Smooth muscle cell (in vitro differentiated cells): ENCODE measurements at regions not wholly inside any gene's neighbourhood (a gene's known extent, or its start where the extent isn't known, plus 50 kb on each side); places are given as distances from the start of the nearest gene placed in this dataset.

Experiments used
- DNase-seq: peaks from one replicate; lab custom pipeline; 2025; ENCODE audit not compliant: unreplicated experiment; lab: John Stamatoyannopoulos, UW
- H2AFZ ChIP-seq: fragments of 200-600 bp; sonication (generic); 2 replicates; pipeline ENCODE4 v1.6.0; 2016; ENCODE audit warnings: antibody characterized with exemption, low read depth, mild to moderate bottlenecking
- H3F3A ChIP-seq: fragments of 200-600 bp; sonication (generic); 2 replicates; pipeline ENCODE4 v1.6.0; 2017; ENCODE audit warnings: antibody characterized with exemption, low read depth
- H3K27ac ChIP-seq: fragments of 200-600 bp; sonication (generic); 2 replicates; pipeline ENCODE4 v1.5.1; 2016; ENCODE audit warnings: low read depth, mild to moderate bottlenecking
- H3K27me3 ChIP-seq: fragments of 200-600 bp; sonication (generic); 2 replicates; pipeline ENCODE4 v1.6.1; 2016; ENCODE audit warnings: low read depth, mild to moderate bottlenecking
- H3K36me3 ChIP-seq: fragments of 200-600 bp; sonication (generic); 2 replicates; pipeline ENCODE4 v1.5.1; 2016; ENCODE audit warnings: low read depth
- H3K4me1 ChIP-seq: fragments of 200-600 bp; sonication (generic); 2 replicates; pipeline ENCODE4 v1.5.1; 2016; ENCODE audit warnings: low read depth
- H3K4me2 ChIP-seq: fragments of 200-600 bp; sonication (generic); 2 replicates; pipeline ENCODE4 v1.6.0; 2016; ENCODE audit warnings: mild to moderate bottlenecking
- H3K4me3 ChIP-seq: fragments of 200-600 bp; sonication (generic); 2 replicates; pipeline ENCODE4 v1.5.1; 2016; ENCODE audit warnings: mild to moderate bottlenecking
- H3K79me2 ChIP-seq: fragments of 200-600 bp; sonication (generic); 2 replicates; pipeline ENCODE4 v1.6.0; 2016; ENCODE audit warnings: low read depth, mild to moderate bottlenecking
- H3K9ac ChIP-seq: fragments of 200-600 bp; sonication (generic); 2 replicates; pipeline ENCODE4 v1.6.0; 2016; ENCODE audit warnings: low read depth
- H3K9me3 ChIP-seq: fragments of 200-600 bp; sonication (generic); replicated peaks from 2 replicates; pipeline ENCODE4 v1.5.1; 2016; ENCODE audit warnings: low read depth
- H4K20me1 ChIP-seq: fragments of 200-600 bp; sonication (generic); 2 replicates; pipeline ENCODE4 v1.6.0; 2016; ENCODE audit warnings: low read depth
- WGBS: methylation state at CpG from one replicate; pipeline ENCODE4 v1.1.7; 2016; ENCODE audit warnings: low lambda C conversion rate; 5-methylcytosine and 5-hydroxymethylcytosine counted together
- TF ChIP-seq, protein P1 (sequence below): fragments of 200-600 bp; sonication (generic); IDR thresholded peaks from 2 replicates; pipeline ENCODE4 v1.5.1; 2017; ENCODE audit warnings: borderline replicate concordance, mild to moderate bottlenecking, antibody characterized with exemption; ENCODE audit not compliant: insufficient read depth, poor library complexity, severe bottlenecking

DNA sequence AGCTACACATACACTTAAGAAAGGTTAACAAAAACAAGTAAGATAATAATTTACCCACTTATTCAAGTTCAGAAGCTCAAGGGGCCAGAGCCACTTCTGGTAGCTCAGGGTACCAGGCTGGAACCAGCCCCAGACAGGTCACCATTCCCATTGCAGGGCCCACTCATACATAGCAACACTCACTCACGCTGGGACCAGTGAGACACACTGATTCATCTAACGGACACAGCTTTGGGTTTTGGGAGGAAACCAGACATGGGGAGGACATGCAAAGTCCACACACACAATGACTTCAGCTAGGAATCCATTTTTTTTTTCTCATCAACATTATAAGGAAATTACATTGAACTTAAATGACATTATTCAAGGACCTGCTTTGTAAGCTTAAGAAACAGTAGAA is 169.1 kb downstream of the ZC3H11B start:
- Histone ChIP-seq H3K79me2 (no peaks in the 10 kb centered on the region), H3K27me3 (no peaks in the 10 kb centered on the region), H3K4me2 (no peak overlapping the region), H3K4me1 (no peaks in the 10 kb centered on the region), H3K27ac (peak overlapping the region; percentile 7), H3K9ac (no peak overlapping the region), H2AFZ (no peak overlapping the region), H3K36me3 (no peaks in the 10 kb centered on the region), H4K20me1 (no peaks in the 10 kb centered on the region), H3K4me3 (no peak overlapping the region), H3F3A (peaks cover 10% of the 10 kb centered on the region), H3K9me3 (no peaks in the 10 kb centered on the region)
- TF ChIP-seq, protein P1, sequence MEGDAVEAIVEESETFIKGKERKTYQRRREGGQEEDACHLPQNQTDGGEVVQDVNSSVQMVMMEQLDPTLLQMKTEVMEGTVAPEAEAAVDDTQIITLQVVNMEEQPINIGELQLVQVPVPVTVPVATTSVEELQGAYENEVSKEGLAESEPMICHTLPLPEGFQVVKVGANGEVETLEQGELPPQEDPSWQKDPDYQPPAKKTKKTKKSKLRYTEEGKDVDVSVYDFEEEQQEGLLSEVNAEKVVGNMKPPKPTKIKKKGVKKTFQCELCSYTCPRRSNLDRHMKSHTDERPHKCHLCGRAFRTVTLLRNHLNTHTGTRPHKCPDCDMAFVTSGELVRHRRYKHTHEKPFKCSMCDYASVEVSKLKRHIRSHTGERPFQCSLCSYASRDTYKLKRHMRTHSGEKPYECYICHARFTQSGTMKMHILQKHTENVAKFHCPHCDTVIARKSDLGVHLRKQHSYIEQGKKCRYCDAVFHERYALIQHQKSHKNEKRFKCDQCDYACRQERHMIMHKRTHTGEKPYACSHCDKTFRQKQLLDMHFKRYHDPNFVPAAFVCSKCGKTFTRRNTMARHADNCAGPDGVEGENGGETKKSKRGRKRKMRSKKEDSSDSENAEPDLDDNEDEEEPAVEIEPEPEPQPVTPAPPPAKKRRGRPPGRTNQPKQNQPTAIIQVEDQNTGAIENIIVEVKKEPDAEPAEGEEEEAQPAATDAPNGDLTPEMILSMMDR = no peak
- no peak for DNase-seq
- WGBS = 55% methylated on average over 2 of the region's 2 CpGs

DNA sequence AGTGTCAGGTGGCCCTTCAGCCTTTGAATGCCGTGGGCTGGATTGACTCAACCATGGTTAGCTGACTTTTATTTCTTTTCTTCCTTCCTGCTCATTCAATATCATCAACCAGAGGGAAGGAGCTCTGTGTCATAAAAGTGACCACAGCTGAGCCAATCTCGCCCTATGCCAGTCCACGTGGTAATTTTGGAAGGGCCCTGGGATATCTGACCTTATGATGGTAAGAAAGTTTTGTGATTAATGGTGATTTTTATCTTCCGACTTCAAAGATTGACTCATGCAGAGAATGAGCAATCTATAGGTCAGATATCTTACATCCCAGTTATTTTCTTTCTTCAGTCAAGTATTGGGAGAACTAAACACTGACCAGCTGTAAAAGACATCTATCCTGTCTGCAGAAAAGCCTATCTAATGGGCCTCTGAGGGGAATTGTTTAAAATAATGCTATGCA is 170.3 kb downstream of the ZC3H11B start:
- H3K4me1 ChIP-seq = no peaks in the 10 kb centered on the region
- H3K4me2 ChIP-seq = peak overlapping the region; percentile 3
- DNase-seq = no peak
- no peaks in the 10 kb centered on the region for H4K20me1 ChIP-seq
- H3K36me3 ChIP-seq = no peaks in the 10 kb centered on the region
- no peak overlapping the region for H2AFZ ChIP-seq
- H3F3A ChIP-seq = peaks cover 10% of the 10 kb centered on the region
- TF ChIP-seq, protein P1 = no peak
- no peaks in the 10 kb centered on the region for H3K9me3 ChIP-seq
- H3K27ac ChIP-seq = peak overlapping the region; percentile 3
- no peak overlapping the region for H3K9ac ChIP-seq
- H3K79me2 ChIP-seq = no peaks in the 10 kb centered on the region
- H3K4me3 ChIP-seq = no peak overlapping the region
- WGBS = 43% methylated on average over 4 of the region's 4 CpGs
- no peaks in the 10 kb centered on the region for H3K27me3 ChIP-seq

DNA sequence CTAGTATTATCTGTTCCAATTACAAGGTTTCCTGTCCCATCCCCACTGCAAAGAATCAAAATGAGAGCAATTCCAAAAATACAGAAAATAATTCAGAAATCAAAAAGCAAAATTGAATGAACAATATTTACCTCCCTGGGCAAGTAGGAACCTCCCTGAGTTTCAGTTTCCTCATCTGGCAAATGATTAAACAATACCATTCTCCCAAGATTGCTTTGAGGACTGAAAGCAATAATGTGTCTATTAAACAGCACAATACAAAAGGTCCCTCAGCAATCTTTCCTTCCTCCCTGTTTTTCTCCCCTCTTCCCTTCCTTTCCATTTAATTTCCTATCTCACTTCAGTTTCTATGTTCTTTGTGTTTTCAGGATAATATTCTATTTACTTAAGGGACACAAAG is 171.0 kb downstream of the ZC3H11B start:
- TF ChIP-seq, protein P1 = no peak
- Histone ChIP-seq H3F3A (peaks cover 10% of the 10 kb centered on the region), H3K36me3 (no peaks in the 10 kb centered on the region), H3K4me3 (no peak overlapping the region), H3K79me2 (no peaks in the 10 kb centered on the region), H3K9ac (no peak overlapping the region), H2AFZ (no peak overlapping the region), H4K20me1 (no peaks in the 10 kb centered on the region), H3K4me1 (no peaks in the 10 kb centered on the region), H3K9me3 (no peaks in the 10 kb centered on the region), H3K27me3 (no peaks in the 10 kb centered on the region), H3K27ac (peak overlapping the region; percentile 3), H3K4me2 (no peak overlapping the region)
- DNase-seq = no peak

DNA sequence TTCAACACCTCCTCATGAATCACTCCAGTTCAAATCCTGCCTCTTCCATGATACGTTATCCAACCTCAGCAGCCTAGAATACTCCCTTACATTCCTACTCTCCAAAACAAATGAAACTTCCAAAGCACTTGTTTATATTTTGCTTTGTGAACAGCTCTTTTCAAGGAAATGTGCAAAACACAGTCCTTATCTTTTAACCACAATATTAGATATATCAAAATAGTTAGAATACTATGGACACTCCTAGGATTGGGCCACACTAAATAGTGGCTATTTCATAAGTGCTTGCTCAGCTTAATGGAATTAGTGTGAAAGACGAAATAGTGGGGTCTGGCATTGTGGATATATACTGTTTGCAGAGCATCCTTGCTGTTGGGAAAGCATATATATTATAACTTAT is 173.5 kb downstream of the ZC3H11B start:
- H3K27me3 ChIP-seq = no peaks in the 10 kb centered on the region
- no peak overlapping the region for H3K4me3 ChIP-seq
- H3K4me1 ChIP-seq = peaks cover 1% of the 10 kb centered on the region
- no peaks in the 10 kb centered on the region for H3K36me3 ChIP-seq
- H3K9ac ChIP-seq = no peak overlapping the region
- no peak overlapping the region for H3K27ac ChIP-seq
- DNase-seq = no peak
- H4K20me1 ChIP-seq = no peaks in the 10 kb centered on the region
- H3K9me3 ChIP-seq = no peaks in the 10 kb centered on the region
- TF ChIP-seq, protein P1 = no peak
- H3K79me2 ChIP-seq = no peaks in the 10 kb centered on the region
- H3F3A ChIP-seq = peaks cover 10% of the 10 kb centered on the region
- H3K4me2 ChIP-seq = no peak overlapping the region
- 35% methylated on average over 2 of the region's 2 CpGs for WGBS
- no peak overlapping the region for H2AFZ ChIP-seq
